GM21737 (cell line): ENCODE measurements at regions not wholly inside any gene's neighbourhood (a gene's known extent, or its start where the extent isn't known, plus 50 kb on each side); places are given as distances from the start of the nearest gene placed in this dataset.
"Not testable (repeated sequence)": the region's sequence is repeated elsewhere in the genome, so short reads cannot be mapped to it uniquely, and the experiment has no call there.

Experiments used
- ATAC-seq: cut with Tn5 transposase; IDR thresholded peaks from one replicate; pipeline ENCODE4 v1.9.1; 2021; ENCODE audit warnings: mild to moderate bottlenecking, moderate library complexity; ENCODE audit not compliant: unreplicated experiment

- ATAC-seq = no peak
These were observed 955.0 kb downstream of the GATA3 start for GRCh38 chr10:9009505-9009904.

DNA sequence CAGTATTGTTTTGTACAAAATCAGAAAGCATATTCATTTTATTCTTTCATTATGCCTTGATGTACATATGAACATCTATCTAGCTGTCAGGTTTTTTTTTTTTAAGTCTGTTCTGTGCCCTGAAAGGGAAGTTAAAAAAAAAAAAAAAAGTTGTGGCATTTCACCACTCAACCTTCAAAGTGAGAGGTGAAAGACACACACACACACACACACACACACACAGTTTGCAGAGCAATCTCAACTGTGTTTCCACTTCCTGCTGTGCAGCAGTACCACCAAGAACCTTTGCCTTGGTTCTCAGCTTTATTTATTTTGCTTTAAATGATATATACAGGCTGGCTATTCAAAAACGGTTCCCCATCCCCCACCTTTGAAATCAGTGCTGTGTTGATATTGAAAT is 955.6 kb downstream of the GATA3 start:
- no peak for ATAC-seq

DNA sequence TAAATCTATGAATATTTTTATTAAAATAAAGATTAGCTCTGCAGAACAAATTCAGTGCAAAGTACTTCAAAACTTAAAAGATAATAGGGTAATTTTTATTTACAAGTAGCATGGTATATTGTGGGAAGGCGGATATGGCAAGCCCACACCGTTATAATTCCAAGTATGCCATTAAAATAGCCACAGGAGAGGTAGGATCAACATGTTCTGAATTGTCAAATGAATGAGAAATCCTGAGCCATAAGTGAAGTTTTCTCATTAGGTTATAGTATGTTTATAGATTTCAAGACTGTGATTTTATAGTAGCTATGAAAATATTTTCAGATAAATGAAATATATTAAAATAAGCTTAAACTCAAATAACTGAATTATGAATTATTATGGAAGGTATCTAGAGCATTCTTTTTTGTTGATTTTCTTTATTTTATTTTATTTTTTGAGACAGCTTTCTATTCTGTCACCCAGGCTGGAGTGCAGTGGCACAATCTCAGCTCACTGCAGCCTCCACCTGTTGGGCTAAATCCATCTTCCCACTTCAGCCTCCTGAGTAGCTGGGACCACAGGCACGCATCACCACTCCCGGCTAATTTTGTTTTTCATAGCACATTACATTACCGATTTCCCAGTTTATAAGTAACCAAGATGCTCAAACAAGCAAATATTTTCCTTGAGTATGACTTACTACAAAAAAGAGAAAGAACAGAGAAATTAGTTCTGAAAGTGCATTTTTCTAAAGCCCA is 956.6 kb downstream of the GATA3 start:
- ATAC-seq = no peak

DNA sequence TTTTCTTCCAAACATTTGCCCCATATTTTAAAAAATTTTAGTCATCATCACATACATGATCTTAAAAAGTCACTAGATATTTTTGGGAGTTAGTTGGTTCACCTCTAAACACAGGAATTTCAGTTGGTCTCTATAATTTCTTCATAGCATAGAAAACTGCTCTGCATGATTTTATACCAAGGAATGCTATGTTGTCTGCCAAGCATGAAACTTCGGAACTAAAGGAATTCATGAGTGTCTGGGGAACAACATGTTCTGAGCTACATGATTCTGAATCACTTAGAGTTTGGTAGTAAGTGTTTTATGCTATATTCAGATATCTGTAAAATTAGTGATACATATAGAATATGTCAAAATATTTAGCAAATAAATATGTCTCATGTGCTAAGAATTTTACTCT is 957.8 kb downstream of the GATA3 start:
- ATAC-seq = no peak

DNA sequence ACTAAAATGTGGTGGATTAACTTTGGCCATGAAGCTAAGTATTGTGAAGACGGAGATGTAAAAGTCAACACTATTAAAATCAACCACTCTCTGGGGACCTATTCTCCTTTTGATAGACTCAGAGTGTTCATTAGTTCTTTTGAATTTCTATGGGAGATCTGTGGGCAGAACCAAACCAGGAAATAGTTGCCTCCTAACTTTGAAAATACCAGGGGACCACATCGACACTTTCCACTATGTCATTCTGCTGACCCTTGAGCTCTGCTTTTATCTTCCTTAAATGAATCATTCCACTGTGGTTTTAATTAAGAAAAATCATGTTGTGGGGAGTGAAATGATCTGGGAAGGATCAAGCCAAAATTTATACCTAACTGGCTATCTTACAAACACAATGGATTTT is 960.5 kb downstream of the GATA3 start:
- no peak for ATAC-seq

GRCh38 chr10:9015447-9015846 is 961.0 kb downstream of the GATA3 start:
- no peak for ATAC-seq

GRCh38 chr10:9016930-9017329 is 962.4 kb downstream of the GATA3 start:
- no peak for ATAC-seq

GRCh38 chr10:9018195-9019173 is 964.0 kb downstream of the GATA3 start:
- ATAC-seq = no peak

DNA sequence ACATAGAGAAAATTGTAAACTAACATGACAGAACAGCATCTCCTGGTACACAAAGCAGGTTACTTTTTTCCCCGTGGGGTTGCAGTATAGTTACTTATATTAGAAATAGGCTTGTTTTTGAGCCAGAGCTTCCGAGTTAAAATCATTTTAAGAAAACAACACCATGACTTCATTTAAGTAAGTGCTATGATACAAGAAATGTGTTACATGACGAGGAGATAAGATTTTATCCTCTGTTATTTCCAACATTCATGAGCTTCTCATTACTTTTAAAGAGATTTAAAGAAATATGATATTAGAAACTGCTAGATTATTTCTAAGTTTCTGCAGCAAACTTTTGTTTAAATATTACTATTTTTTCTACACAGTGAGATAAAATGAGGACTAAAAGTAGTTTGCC is 968.7 kb downstream of the GATA3 start:
- ATAC-seq = no peak

- ATAC-seq = no peak
These were observed 969.7 kb downstream of the GATA3 start for GRCh38 chr10:9024210-9024609.

DNA sequence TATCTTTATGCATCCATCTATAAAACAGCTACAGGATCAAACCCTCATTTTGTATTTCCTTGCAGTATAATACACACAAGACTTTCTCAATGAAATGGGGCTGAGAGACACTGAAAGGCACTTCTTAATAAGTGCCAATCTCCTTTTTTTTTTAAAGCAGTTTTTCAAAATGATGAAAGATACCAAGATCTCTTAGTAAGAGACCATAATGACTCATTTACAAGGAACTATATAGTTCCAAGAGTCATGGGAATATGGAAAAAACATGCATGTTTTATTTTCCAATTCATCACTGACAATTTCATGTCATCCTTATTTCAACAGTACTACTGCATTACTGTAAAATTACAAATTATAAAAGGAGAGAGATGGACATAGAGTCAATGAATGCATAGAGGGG is 973.7 kb downstream of the GATA3 start:
- ATAC-seq = no peak

GRCh38 chr10:9035355-9035754 is 980.9 kb downstream of the GATA3 start:
- ATAC-seq = no peak

- no peak for ATAC-seq
These were observed 982.3 kb downstream of the GATA3 start for GRCh38 chr10:9036711-9037204.

DNA sequence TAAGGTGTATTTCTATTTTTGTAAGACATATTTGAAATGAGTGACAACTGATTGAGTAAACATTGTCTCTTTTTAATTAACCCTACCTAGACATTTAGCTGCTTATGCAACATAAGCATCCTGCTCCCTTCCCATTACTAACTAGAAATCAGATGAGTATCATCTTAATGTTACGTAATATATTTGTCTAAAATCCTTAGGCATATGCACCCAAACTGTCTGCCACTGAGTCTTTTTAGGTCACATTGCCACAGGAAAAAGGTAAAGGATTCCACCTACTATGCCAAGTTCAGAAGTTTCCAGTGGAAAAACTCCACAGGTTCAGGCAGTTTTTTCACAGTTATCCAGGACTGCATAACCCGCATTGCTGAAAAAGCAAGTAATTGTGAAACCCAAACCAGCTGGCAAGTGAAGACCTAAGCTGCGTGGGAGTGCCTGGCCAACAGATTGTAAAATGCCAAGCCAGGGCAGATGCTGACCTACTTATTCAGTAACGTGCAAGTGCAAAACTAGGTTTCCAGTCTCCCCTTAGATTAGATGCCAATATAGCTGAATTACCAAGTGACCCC is 983.7 kb downstream of the GATA3 start:
- no peak for ATAC-seq

GRCh38 chr10:9043466-9043865 is 989.0 kb downstream of the GATA3 start:
- no peak for ATAC-seq

GRCh38 chr10:9045311-9045710 is 990.8 kb downstream of the GATA3 start:
- ATAC-seq = no peak

- no peak for ATAC-seq
These were observed 997.0 kb downstream of the GATA3 start for GRCh38 chr10:9051328-9051974.

DNA sequence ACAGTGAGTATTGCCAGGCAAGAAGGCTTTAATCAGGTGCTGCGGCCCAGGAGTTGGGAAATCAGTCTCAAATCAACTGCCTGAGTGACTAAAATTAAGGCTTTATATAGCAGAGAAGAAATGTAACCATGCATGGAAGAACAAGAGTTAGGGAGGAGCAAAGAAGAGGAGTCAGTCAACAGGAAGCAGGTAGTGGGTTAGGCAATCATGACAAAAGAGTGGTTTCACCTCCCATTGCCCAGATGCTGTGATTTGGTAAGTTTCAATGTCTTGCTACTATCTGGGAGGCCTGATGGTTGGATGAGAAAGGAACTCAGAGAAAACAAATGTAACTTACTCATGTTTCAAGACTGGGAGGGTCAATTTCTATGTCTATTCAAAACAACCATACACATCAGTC is 998.3 kb downstream of the GATA3 start:
- ATAC-seq = no peak

GRCh38 chr10:9056521-9056920 is 1002.0 kb downstream of the GATA3 start:
- ATAC-seq = no peak

DNA sequence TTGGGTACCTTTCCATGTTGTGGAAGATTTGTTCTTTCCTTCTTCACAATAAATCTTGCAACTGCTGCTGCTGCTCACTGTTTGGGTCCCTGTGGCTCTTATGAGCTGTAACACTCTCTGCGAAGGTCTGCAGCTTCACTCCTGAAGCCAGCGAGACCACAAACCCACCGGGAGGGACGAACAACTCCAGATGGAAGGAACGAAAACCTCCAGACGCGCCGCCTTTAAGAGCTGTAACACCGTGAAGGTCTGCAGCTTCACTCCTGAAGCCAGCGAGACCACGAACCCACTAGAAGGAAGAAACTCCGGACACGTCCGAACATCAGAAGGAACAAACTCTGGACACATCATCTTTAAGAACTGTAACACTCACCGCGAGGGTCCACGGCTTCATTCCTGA is 1002.8 kb downstream of the GATA3 start:
- ATAC-seq = not testable (repeated sequence)

GRCh38 chr10:9060314-9060713 is 1005.8 kb downstream of the GATA3 start:
- no peak for ATAC-seq
